Kidney (tissue), 13 donors: ENCODE measurements at regions not wholly inside any gene's neighbourhood (a gene's known extent, or its start where the extent isn't known, plus 50 kb on each side); places are given as distances from the start of the nearest gene placed in this dataset.

ENCODE experiments used
- DNase-seq, 5 donors: peaks; one replicate each; pipeline ENCODE4 v3.0.0-alpha.2; 2013 to 2020
- FAIRE-seq: peaks from 2 replicates; lab custom pipeline; 2012; peaks lifted over from hg19 to GRCh38; lab: Jason Lieb, UNC
- H3K27ac ChIP-seq, 2 donors: one replicate each; pipeline ENCODE4 v1.7.0; 2013; ENCODE audit warnings: low read depth in 2 of 2, low read length in 2 of 2, inconsistent platforms in 1 of 2
- H3K27me3 ChIP-seq: one replicate; pipeline ENCODE4 v1.7.1; 2013; ENCODE audit warnings: low read length, inconsistent platforms; ENCODE audit not compliant: control insufficient read depth, insufficient read depth
- H3K36me3 ChIP-seq, 3 donors: one replicate each; pipeline versions ENCODE4 v1.7.0 to v1.7.1; 2013; ENCODE audit warnings: low read length in 3 of 3, control low read depth in 1 of 3, inconsistent platforms in 1 of 3; ENCODE audit not compliant: insufficient read depth in 3 of 3, control insufficient read depth in 2 of 3
- H3K4me1 ChIP-seq, 3 donors: one replicate each; pipeline versions ENCODE4 v1.7.0 to v1.7.1; 2013; ENCODE audit warnings: low read length in 3 of 3, inconsistent platforms in 1 of 3, low read depth in 1 of 3; ENCODE audit not compliant: control insufficient read depth in 2 of 3, insufficient read depth in 2 of 3
- H3K4me3 ChIP-seq, 3 donors: one replicate each; pipeline versions ENCODE4 v1.7.0 to v1.8.1; 2013; ENCODE audit warnings: low read length in 3 of 3, control low read depth in 1 of 3, inconsistent platforms in 1 of 3
- H3K9ac ChIP-seq, 3 donors: one replicate each; pipeline versions ENCODE4 v1.7.0 to v1.7.1; 2013; ENCODE audit warnings: low read length in 3 of 3, control low read depth in 1 of 3, inconsistent platforms in 1 of 3
- H3K9me3 ChIP-seq, 3 donors: one replicate each; pipeline versions ENCODE4 v1.7.0 to v1.7.1; 2013; ENCODE audit warnings: low read length in 3 of 3, control low read depth in 1 of 3, inconsistent platforms in 1 of 3; ENCODE audit not compliant: control insufficient read depth in 2 of 3, insufficient read depth in 1 of 3
- intact Hi-C: fragments of 100-400 bp; cut with DNase I; formaldehyde crosslinking; loops from one replicate; pipeline ENCODE4 v1.11.1; 2022
- TF ChIP-seq, protein P1 (sequence below): IDR thresholded peaks from 3 replicates; pipeline ENCODE4 v1.5.1; 2012; ENCODE audit warnings: mild to moderate bottlenecking, moderate library complexity, borderline replicate concordance; ENCODE audit not compliant: insufficient read depth; ENCODE audit errors: extremely low read depth
- donor health status: control.
- donor health status: control.
- donor health status: control.
- donor health status: control.
- donor health status: control.
- donor health status: DM: yes; HTN: yes; CAD: no.
- donor health status: Normal renal cell carcinoma (clear cell type).

GRCh38 chr14:106826833-106827369, 1300.5 kb downstream of the TMEM121 start:
- intact Hi-C loops, result no loop called here
- TF ChIP-seq, protein P1, sequence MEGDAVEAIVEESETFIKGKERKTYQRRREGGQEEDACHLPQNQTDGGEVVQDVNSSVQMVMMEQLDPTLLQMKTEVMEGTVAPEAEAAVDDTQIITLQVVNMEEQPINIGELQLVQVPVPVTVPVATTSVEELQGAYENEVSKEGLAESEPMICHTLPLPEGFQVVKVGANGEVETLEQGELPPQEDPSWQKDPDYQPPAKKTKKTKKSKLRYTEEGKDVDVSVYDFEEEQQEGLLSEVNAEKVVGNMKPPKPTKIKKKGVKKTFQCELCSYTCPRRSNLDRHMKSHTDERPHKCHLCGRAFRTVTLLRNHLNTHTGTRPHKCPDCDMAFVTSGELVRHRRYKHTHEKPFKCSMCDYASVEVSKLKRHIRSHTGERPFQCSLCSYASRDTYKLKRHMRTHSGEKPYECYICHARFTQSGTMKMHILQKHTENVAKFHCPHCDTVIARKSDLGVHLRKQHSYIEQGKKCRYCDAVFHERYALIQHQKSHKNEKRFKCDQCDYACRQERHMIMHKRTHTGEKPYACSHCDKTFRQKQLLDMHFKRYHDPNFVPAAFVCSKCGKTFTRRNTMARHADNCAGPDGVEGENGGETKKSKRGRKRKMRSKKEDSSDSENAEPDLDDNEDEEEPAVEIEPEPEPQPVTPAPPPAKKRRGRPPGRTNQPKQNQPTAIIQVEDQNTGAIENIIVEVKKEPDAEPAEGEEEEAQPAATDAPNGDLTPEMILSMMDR, result no peak
- Histone ChIP-seq H3K9me3 (no peaks in the 10 kb centered on the region), H3K27ac (no peak overlapping the region), H3K4me1 (no peaks in the 10 kb centered on the region), H3K27me3 (no peaks in the 10 kb centered on the region), H3K4me3 (no peak overlapping the region), H3K9ac (no peak overlapping the region), H3K36me3 (no peaks in the 10 kb centered on the region)
- FAIRE-seq (no peak), DNase-seq (no peak)

GRCh38 chr14:106831322-106831720, 1304.9 kb downstream of the TMEM121 start:
- Histone ChIP-seq H3K27ac (no peak overlapping the region), H3K9ac (no peak overlapping the region), H3K27me3 (no peaks in the 10 kb centered on the region), H3K4me1 (no peaks in the 10 kb centered on the region), H3K9me3 (no peaks in the 10 kb centered on the region), H3K36me3 (no peaks in the 10 kb centered on the region), H3K4me3 (no peak overlapping the region)
- FAIRE-seq (no peak), DNase-seq (no peak)
- TF ChIP-seq, protein P1, result no peak
- intact Hi-C loops, result no loop called here

GRCh38 chr14:106837870-106838269, 1311.5 kb downstream of the TMEM121 start:
- Histone ChIP-seq H3K27ac (no peak overlapping the region), H3K9ac (no peak overlapping the region), H3K4me3 (no peak overlapping the region), H3K36me3 (no peaks in the 10 kb centered on the region), H3K9me3 (no peaks in the 10 kb centered on the region), H3K27me3 (no peaks in the 10 kb centered on the region), H3K4me1 (peaks cover 0 to 6% (median 0%) of the 10 kb centered on the region in 3 donors)
- TF ChIP-seq, protein P1, result no peak
- intact Hi-C loops, result no loop called here
- DNase-seq, result no peak
- FAIRE-seq, result no peak
